Hepatocyte (in vitro differentiated cells): ENCODE measurements at regions not wholly inside any gene's neighbourhood (a gene's known extent, or its start where the extent isn't known, plus 50 kb on each side); places are given as distances from the start of the nearest gene placed in this dataset.

ENCODE experiments used
- CTCF ChIP-seq: fragments of 200-600 bp; sonication (generic); IDR thresholded peaks from 2 replicates; pipeline ENCODE4 v1.5.1; 2016; ENCODE audit warnings: antibody characterized with exemption, mild to moderate bottlenecking; ENCODE audit not compliant: poor library complexity
- EZH2 ChIP-seq: fragments of 200-600 bp; sonication (generic); IDR thresholded peaks from 2 replicates; pipeline ENCODE4 v1.6.1; 2016; ENCODE audit warnings: antibody characterized with exemption, mild to moderate bottlenecking, borderline replicate concordance
- EZH2phosphoT487 ChIP-seq: fragments of 200-600 bp; sonication (generic); IDR thresholded peaks from one replicate; pipeline ENCODE4 v1.6.1; 2018; ENCODE audit warnings: antibody characterized with exemption, mild to moderate bottlenecking, low read depth, moderate library complexity; ENCODE audit not compliant: unreplicated experiment, severe bottlenecking

- no peak for TF ChIP-seq CTCF
- TF ChIP-seq EZH2phosphoT487 = no peak
- TF ChIP-seq EZH2 = no peak
Measured at GRCh38 chr6:3560211-3560610, 103.4 kb upstream of the SLC22A23 start.
